T-helper 1 cell treated with Interleukin-12 subunit alpha and Interleukin-12 subunit beta and Interleukin-4 antibody, amounts not matched to agents 30 μg/mL and 1 μg/mL, for 36 hours (primary cell): ENCODE measurements at regions not wholly inside any gene's neighbourhood (a gene's known extent, or its start where the extent isn't known, plus 50 kb on each side); places are given as distances from the start of the nearest gene placed in this dataset.

Experiments
- H3K27ac Mint-ChIP-seq: one replicate; pipeline ENCODE4 v1.8.0; 2021; ENCODE audit warnings: mild to moderate bottlenecking, mixed read lengths
- H3K27me3 Mint-ChIP-seq: one replicate; pipeline ENCODE4 v1.8.0; 2021; ENCODE audit warnings: low read depth, mixed read lengths
- H3K36me3 Mint-ChIP-seq: one replicate; pipeline ENCODE4 v1.8.0; 2021; ENCODE audit warnings: low read depth, mixed read lengths
- H3K4me1 Mint-ChIP-seq: one replicate; pipeline ENCODE4 v1.8.0; 2021; ENCODE audit warnings: low read depth, mixed read lengths
- H3K4me3 Mint-ChIP-seq: one replicate; pipeline ENCODE4 v1.8.0; 2021; ENCODE audit warnings: mild to moderate bottlenecking, moderate library complexity, mixed read lengths
- H3K9me3 Mint-ChIP-seq: one replicate; pipeline ENCODE4 v1.8.0; 2021; ENCODE audit warnings: mixed read lengths

- Mint-ChIP-seq H3K27me3 (peaks cover 29% of the 10 kb centered on the region), H3K4me3 (peak overlapping the region; percentile 94), H3K27ac (peak overlapping the region; percentile 83), H3K9me3 (no peaks in the 10 kb centered on the region), H3K4me1 (peaks cover 35% of the 10 kb centered on the region), H3K36me3 (peaks cover 5% of the 10 kb centered on the region)
These were observed 90.7 kb upstream of the PRDM1 start for GRCh38 chr6:105995391-105995865.

GRCh38 chr6:105994591-105995390 lies 91.3 kb upstream of the PRDM1 start:
- Mint-ChIP-seq H3K27me3 (peaks cover 36% of the 10 kb centered on the region), H3K4me1 (peaks cover 41% of the 10 kb centered on the region), H3K9me3 (no peaks in the 10 kb centered on the region), H3K27ac (peak overlapping the region; percentile 92), H3K4me3 (peak overlapping the region; percentile 94), H3K36me3 (peaks cover 8% of the 10 kb centered on the region)

- Mint-ChIP-seq H3K4me3 (peak overlapping the region; percentile 94), H3K27me3 (peaks cover 36% of the 10 kb centered on the region), H3K4me1 (peaks cover 42% of the 10 kb centered on the region), H3K36me3 (peaks cover 8% of the 10 kb centered on the region), H3K9me3 (no peaks in the 10 kb centered on the region), H3K27ac (peak overlapping the region; percentile 92)
These were observed 92.0 kb upstream of the PRDM1 start for GRCh38 chr6:105994118-105994590.

- peak overlapping the region; percentile 92 for H3K27ac Mint-ChIP-seq
- H3K9me3 Mint-ChIP-seq: no peaks in the 10 kb centered on the region
- H3K27me3 Mint-ChIP-seq: peaks cover 36% of the 10 kb centered on the region
These were observed 92.6 kb upstream of the PRDM1 start for GRCh38 chr6:105993341-105994117.

GRCh38 chr6:105992315-105992961 lies 93.7 kb upstream of the PRDM1 start:
- Mint-ChIP-seq H3K27me3 (peaks cover 29% of the 10 kb centered on the region), H3K4me3 (peak overlapping the region; percentile 94), H3K4me1 (peaks cover 50% of the 10 kb centered on the region), H3K36me3 (peaks cover 9% of the 10 kb centered on the region), H3K9me3 (no peaks in the 10 kb centered on the region), H3K27ac (peak overlapping the region; percentile 92)

More at GRCh38 chr6:105993341-105994117, 92.6 kb upstream of the PRDM1 start:
- Mint-ChIP-seq H3K36me3 (peaks cover 8% of the 10 kb centered on the region), H3K4me1 (peaks cover 42% of the 10 kb centered on the region), H3K4me3 (peak overlapping the region; percentile 94)

- H3K4me3 Mint-ChIP-seq: peak overlapping the region; percentile 94
- H3K27me3 Mint-ChIP-seq: peaks cover 29% of the 10 kb centered on the region
- H3K4me1 Mint-ChIP-seq: peaks cover 54% of the 10 kb centered on the region
- no peaks in the 10 kb centered on the region for H3K9me3 Mint-ChIP-seq
- peaks cover 8% of the 10 kb centered on the region for H3K36me3 Mint-ChIP-seq
- peak overlapping the region; percentile 92 for H3K27ac Mint-ChIP-seq
These were observed 94.4 kb upstream of the PRDM1 start for GRCh38 chr6:105991561-105992314.

GRCh38 chr6:105990151-105990550 lies 96.0 kb upstream of the PRDM1 start:
- H3K4me1 Mint-ChIP-seq: peaks cover 58% of the 10 kb centered on the region
- peak overlapping the region; percentile 9 for H3K27ac Mint-ChIP-seq
- H3K27me3 Mint-ChIP-seq: peaks cover 18% of the 10 kb centered on the region
- H3K4me3 Mint-ChIP-seq: peak overlapping the region; percentile 20
- H3K36me3 Mint-ChIP-seq: peaks cover 6% of the 10 kb centered on the region
- no peaks in the 10 kb centered on the region for H3K9me3 Mint-ChIP-seq

- peaks cover 12% of the 10 kb centered on the region for H3K36me3 Mint-ChIP-seq
- H3K4me1 Mint-ChIP-seq: peaks cover 64% of the 10 kb centered on the region
- no peak overlapping the region for H3K27ac Mint-ChIP-seq
- H3K4me3 Mint-ChIP-seq: no peak overlapping the region
- peaks cover 15% of the 10 kb centered on the region for H3K27me3 Mint-ChIP-seq
- no peaks in the 10 kb centered on the region for H3K9me3 Mint-ChIP-seq
These were observed 97.1 kb upstream of the PRDM1 start for GRCh38 chr6:105988812-105989577.

GRCh38 chr6:105988321-105988720 lies 97.8 kb upstream of the PRDM1 start:
- H3K36me3 Mint-ChIP-seq: peaks cover 12% of the 10 kb centered on the region
- no peak overlapping the region for H3K4me3 Mint-ChIP-seq
- H3K27me3 Mint-ChIP-seq: peaks cover 15% of the 10 kb centered on the region
- H3K9me3 Mint-ChIP-seq: no peaks in the 10 kb centered on the region
- no peak overlapping the region for H3K27ac Mint-ChIP-seq
- H3K4me1 Mint-ChIP-seq: peaks cover 64% of the 10 kb centered on the region

GRCh38 chr6:105987516-105987915 lies 98.6 kb upstream of the PRDM1 start:
- H3K27ac Mint-ChIP-seq: no peak overlapping the region
- H3K4me3 Mint-ChIP-seq: no peak overlapping the region
- H3K4me1 Mint-ChIP-seq: peaks cover 66% of the 10 kb centered on the region
- no peaks in the 10 kb centered on the region for H3K9me3 Mint-ChIP-seq
- H3K27me3 Mint-ChIP-seq: peaks cover 15% of the 10 kb centered on the region
- peaks cover 12% of the 10 kb centered on the region for H3K36me3 Mint-ChIP-seq

- Mint-ChIP-seq H3K9me3 (no peaks in the 10 kb centered on the region), H3K4me3 (no peak overlapping the region), H3K27me3 (peaks cover 15% of the 10 kb centered on the region), H3K36me3 (peaks cover 13% of the 10 kb centered on the region), H3K27ac (no peak overlapping the region), H3K4me1 (peaks cover 71% of the 10 kb centered on the region)
These were observed 99.1 kb upstream of the PRDM1 start for GRCh38 chr6:105986998-105987397.

- H3K27me3 Mint-ChIP-seq: peaks cover 15% of the 10 kb centered on the region
- H3K4me1 Mint-ChIP-seq: peaks cover 69% of the 10 kb centered on the region
- peak overlapping the region; percentile 73 for H3K27ac Mint-ChIP-seq
- H3K9me3 Mint-ChIP-seq: peaks cover under 1% of the 10 kb centered on the region
- peaks cover 16% of the 10 kb centered on the region for H3K36me3 Mint-ChIP-seq
- peak overlapping the region; percentile 69 for H3K4me3 Mint-ChIP-seq
These were observed 100.1 kb upstream of the PRDM1 start for GRCh38 chr6:105985816-105986632.
